ENCODE measurements at regions not wholly inside any gene's neighbourhood (a gene's known extent, or its start where the extent isn't known, plus 50 kb on each side); places are given as distances from the start of the nearest gene placed in this dataset.

- DNase-seq (no peak), ATAC-seq (no peak)
- no peak overlapping the region for H3K4me3 ChIP-seq
- H3K27me3 ChIP-seq = no peaks in the 10 kb centered on the region
- no peaks in the 10 kb centered on the region for H3K36me3 ChIP-seq (replicated peaks in 1 of 2; ENCODE audit: insufficient read depth in 1 of 2, low read depth in 2 of 2)
- no peaks in the 10 kb centered on the region for H3K9me3 ChIP-seq
- peaks cover 5% of the 10 kb centered on the region for H3K4me1 ChIP-seq
- WGBS, 2 donors = 79 to 88% methylated on average over 4 of the region's 4 CpGs
- intact Hi-C loops (cut with DNase I) = no loop called here
- TF ChIP-seq CTCF (IDR thresholded peaks at IDR 0.05) (no peak), POLR2A (IDR thresholded peaks at IDR 0.05) (no peak)
- no peak overlapping the region for H3K27ac ChIP-seq
Measured at GRCh38 chr2:212737392-212738172, 199.0 kb upstream of the ERBB4 start.

- Histone ChIP-seq H3K4me1 (peaks cover 5% of the 10 kb centered on the region), H3K27me3 (no peaks in the 10 kb centered on the region), H3K36me3 (replicated peaks in 1 of 2; ENCODE audit: insufficient read depth in 1 of 2, low read depth in 2 of 2) (no peaks in the 10 kb centered on the region), H3K9me3 (no peaks in the 10 kb centered on the region), H3K27ac (no peak overlapping the region), H3K4me3 (no peak overlapping the region)
- DNase-seq (peak in 2 of 4 donors; percentile 6 to 18), ATAC-seq (no peak)
- no peak for TF ChIP-seq CTCF (IDR thresholded peaks at IDR 0.05)
- no peak for TF ChIP-seq POLR2A (IDR thresholded peaks at IDR 0.05)
- WGBS, 2 donors = 19 to 48% methylated on average over 1 of the region's 1 CpG
- intact Hi-C loops (cut with DNase I) = no loop called here
Measured at GRCh38 chr2:212736385-212736726, 197.8 kb upstream of the ERBB4 start.

GRCh38 chr2:212733273-212733672 is 194.7 kb upstream of the ERBB4 start:
- Histone ChIP-seq H3K27ac (no peak overlapping the region), H3K4me1 (peaks cover 5% of the 10 kb centered on the region), H3K27me3 (no peaks in the 10 kb centered on the region), H3K9me3 (no peaks in the 10 kb centered on the region), H3K36me3 (replicated peaks in 1 of 2; ENCODE audit: insufficient read depth in 1 of 2, low read depth in 2 of 2) (no peaks in the 10 kb centered on the region), H3K4me3 (no peak overlapping the region)
- DNase-seq (no peak), ATAC-seq (no peak)
- intact Hi-C loops (cut with DNase I) = no loop called here
- 71 to 77% methylated on average over 4 of the region's 4 CpGs for WGBS, 2 donors
- TF ChIP-seq POLR2A (IDR thresholded peaks at IDR 0.05) (no peak), CTCF (IDR thresholded peaks at IDR 0.05) (no peak)

DNA sequence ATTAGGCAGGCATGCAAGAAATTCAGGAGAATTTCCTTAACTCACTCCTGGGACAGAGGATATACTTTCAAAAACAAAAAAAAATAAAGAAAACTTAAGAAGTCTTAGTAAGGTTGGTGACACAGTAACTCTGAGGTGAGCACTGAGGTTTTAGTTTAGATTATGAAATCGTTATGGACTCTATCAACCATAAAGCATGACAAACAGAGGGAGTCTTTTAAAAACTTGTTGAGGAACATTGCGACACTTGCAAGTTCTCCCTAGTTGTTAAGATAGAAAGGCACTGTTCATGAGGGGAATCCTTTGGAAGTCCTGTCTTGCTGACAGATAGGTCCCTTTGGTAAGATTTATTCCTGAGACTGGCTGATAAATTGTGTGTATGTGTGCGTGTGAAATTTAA is 194.3 kb upstream of the ERBB4 start:
- no peak for TF ChIP-seq POLR2A (IDR thresholded peaks at IDR 0.05)
- TF ChIP-seq CTCF (IDR thresholded peaks at IDR 0.05) = no peak
- H3K4me3 ChIP-seq = no peak overlapping the region
- no peaks in the 10 kb centered on the region for H3K9me3 ChIP-seq
- ATAC-seq (no peak), DNase-seq (no peak)
- peaks cover 5% of the 10 kb centered on the region for H3K4me1 ChIP-seq
- H3K36me3 ChIP-seq (replicated peaks in 1 of 2; ENCODE audit: insufficient read depth in 1 of 2, low read depth in 2 of 2) = no peaks in the 10 kb centered on the region
- no peaks in the 10 kb centered on the region for H3K27me3 ChIP-seq
- WGBS, 2 donors = 82 to 85% methylated on average over 3 of the region's 3 CpGs
- intact Hi-C loops (cut with DNase I) = no loop called here
- no peak overlapping the region for H3K27ac ChIP-seq

DNA sequence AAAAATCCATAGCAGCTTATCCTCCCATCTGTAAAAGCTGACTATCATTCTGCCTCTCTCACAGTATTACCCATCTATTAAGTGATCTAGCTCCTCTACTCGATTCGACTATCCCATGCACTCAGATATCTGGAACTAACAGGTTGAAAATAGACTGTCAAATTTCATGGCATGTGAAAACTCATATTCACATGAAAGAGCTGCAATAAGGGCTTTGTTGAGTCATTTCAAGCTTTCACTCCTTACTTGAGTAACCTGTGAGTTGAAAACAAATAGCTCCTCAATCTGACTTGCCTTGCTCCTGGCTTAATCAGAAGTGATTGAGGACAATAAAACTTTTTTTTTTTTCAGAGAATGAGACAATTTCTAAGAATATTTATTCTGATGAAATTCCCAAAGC is 192.4 kb upstream of the ERBB4 start:
- no peaks in the 10 kb centered on the region for H3K27me3 ChIP-seq
- no peaks in the 10 kb centered on the region for H3K9me3 ChIP-seq
- no peaks in the 10 kb centered on the region for H3K36me3 ChIP-seq (replicated peaks in 1 of 2; ENCODE audit: insufficient read depth in 1 of 2, low read depth in 2 of 2)
- WGBS, 2 donors = 59 to 64% methylated on average over 2 of the region's 2 CpGs
- no peak for ATAC-seq
- no peak overlapping the region for H3K27ac ChIP-seq
- TF ChIP-seq POLR2A (IDR thresholded peaks at IDR 0.05) = no peak
- H3K4me1 ChIP-seq = peaks cover under 1% of the 10 kb centered on the region
- intact Hi-C loops (cut with DNase I) = no loop called here
- no peak for DNase-seq
- no peak overlapping the region for H3K4me3 ChIP-seq
